GM19324 (cell line): ENCODE measurements at regions not wholly inside any gene's neighbourhood (a gene's known extent, or its start where the extent isn't known, plus 50 kb on each side); places are given as distances from the start of the nearest gene placed in this dataset.
"Not testable (repeated sequence)": the region's sequence is repeated elsewhere in the genome, so short reads cannot be mapped to it uniquely, and the experiment has no call there.

ENCODE experiments used
- ATAC-seq: cut with Tn5 transposase; IDR thresholded peaks from one replicate; pipeline ENCODE4 v1.9.1; 2021; ENCODE audit warnings: mild to moderate bottlenecking, moderate library complexity; ENCODE audit not compliant: unreplicated experiment, low FRiP score

- no peak for ATAC-seq
Observed at GRCh38 chr4:77220828-77221613, 64.0 kb downstream of the CCNG2 start.

- no peak for ATAC-seq
Observed at GRCh38 chr4:77225022-77225421, 68.0 kb downstream of the CCNG2 start.

DNA sequence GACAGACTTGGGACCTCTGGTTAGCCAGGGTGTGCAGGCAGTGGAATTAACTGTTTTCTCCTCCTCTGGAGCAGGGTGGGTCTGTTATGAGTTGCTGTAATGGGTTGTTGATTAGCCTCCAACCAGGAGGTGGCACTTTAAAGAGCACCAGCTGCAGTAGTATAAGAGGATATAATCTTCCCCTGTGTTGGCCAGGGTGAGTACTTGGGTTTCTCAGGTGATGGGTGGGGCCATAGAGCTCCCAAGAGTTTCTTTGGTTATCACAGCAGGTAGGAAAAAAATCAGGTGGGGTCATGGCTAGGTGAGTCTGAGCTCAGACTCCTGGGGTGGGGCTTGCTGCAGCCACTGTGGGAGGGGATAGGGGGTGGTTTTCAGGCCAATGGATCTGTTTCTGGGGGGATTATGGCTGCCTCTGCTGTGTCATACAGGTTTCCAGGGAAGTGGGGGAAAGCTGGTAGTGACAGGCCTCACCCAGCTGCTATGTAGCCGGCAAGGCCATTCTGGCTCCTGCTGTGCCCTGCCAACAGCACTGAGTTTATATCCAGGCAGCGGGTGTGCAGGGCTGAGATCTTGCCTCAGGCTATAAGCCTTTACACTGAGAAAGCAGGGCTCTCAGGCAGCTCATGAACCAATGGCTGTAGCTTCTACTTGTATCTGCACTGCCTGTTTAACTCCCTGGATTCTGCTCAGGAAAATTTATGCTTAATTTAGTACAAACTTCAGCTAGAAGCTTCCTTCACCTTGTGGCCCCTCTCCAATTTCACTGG lies 70.1 kb downstream of the CCNG2 start:
- no peak for ATAC-seq

DNA sequence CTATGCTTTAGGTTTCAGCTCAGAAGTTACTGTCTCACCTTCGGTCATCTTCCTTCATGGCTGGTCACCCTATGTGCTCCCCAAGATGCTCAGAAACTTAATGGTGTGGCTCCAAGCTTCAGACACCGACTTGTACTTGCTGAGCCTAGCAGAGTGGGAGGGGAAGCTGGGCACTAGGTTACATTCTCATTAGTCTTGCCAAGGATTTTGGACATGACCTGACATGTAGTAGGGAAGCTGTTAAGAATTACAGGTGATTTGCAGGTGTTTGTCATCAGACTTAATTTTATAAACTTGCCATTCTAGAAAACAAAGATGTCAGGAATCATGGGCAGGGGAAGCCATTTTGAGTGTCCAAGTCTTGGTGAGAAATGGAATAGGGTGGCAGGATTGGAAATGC lies 72.4 kb downstream of the CCNG2 start:
- ATAC-seq: no peak

DNA sequence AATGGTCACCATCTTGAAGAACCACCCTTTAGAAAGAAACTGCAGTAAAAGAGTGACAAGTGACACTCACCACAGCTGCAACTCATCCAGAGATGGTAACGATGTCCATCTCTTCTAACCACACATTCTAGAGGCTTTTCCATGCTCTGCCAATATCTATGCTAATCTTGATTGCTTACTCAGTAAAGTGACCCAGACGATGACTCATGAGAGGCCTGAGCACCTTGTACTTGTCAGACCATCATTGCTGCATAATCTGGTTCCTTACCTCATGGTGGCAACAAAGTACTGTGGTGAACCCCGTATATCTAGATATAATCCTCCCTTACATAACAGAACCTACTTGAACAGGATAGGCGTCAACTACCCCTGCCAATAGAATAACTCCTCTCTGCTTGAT lies 75.6 kb downstream of the CCNG2 start:
- ATAC-seq: no peak

DNA sequence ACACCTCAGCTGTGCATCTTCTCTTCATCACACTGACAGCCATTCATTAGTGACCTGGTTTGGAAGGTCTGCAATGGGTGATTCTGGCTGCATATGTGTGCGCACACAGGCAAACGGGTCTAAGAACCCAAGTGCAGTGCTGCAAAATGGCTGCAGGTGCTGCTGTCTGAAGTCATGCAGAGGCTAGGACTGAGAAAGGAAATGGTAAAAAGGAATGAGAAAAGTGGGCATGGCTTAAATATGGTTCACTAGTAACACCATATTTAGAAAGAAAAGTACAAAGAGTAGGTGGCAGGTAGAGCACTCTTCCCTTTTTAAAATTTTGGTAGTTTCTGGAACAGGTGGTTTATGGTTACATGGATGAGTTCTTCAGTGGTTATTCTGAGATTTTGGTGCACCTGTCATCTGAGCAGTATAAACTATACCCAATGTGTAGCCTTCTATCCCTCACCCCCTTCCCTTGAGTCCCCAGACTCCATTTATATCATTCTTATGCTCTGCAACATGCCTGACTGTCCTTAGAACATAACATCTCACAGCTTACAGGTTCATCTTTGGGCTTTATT lies 78.4 kb downstream of the CCNG2 start:
- no peak for ATAC-seq

DNA sequence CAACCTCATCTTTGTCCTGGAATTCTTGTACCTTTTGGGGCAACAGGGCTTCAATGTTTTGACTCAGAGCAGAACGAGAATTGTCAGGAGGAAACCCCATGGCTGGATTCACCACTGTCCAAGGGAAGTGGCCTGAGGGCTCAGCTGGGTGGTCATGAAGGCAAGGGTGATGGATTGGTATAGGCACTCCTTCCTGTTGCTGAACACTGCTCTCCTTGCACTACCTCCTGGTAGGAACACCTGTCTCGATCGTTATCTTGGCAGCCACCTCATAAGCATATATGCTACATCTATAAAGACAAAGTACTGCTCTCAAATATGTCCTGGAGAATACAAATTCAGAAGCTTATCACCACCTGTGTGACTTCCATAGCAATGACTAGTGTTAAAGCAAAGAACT lies 79.8 kb downstream of the CCNG2 start:
- no peak for ATAC-seq

GRCh38 chr4:77240469-77241066 lies 83.6 kb downstream of the CCNG2 start:
- no peak for ATAC-seq

DNA sequence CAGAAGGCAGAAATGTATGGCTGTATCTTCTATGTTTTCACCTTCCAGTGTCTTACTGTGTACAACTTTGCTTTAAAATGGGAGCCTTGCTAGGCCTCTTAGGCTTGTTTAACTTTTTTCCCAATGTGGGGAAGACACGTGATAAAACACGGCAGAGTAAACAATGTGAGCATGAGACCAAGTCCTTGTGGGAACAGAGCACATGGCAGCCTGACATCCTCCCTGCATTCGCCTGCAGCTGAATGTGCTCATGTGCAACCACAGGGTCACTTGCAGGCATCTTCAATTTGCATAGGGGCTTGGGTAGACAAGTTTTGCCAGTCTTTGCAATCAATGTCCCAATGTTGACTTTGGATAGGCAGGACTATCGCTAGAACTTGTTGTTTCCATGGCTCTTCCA lies 91.8 kb downstream of the CCNG2 start:
- no peak for ATAC-seq

GRCh38 chr4:77251751-77252150 lies 94.7 kb downstream of the CCNG2 start:
- no peak for ATAC-seq

GRCh38 chr4:77263247-77263646 lies 106.2 kb downstream of the CCNG2 start:
- no peak for ATAC-seq

GRCh38 chr4:77263976-77264375 lies 107.0 kb downstream of the CCNG2 start:
- ATAC-seq: not testable (repeated sequence)

- ATAC-seq: no peak
Observed at GRCh38 chr4:77264826-77265225, 107.8 kb downstream of the CCNG2 start.

DNA sequence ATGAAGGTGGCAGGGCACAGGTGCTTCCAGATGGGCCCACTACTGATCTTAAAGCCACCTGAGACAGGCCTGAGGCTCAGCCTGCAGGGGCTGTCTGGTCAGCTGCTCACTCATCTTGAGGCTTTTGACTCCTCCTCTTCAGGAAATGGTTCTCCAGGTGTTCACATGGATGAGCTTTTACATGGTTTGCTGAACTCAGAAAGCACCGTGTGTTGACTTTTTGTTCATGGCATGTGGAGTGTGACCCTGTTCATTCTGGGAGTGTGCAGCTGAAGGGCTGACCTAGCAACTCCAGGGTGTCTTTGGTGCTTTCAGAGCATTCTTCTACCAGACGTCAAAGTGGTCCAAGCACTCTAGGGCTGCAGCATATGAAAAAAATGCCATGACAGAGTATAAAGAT lies 111.1 kb downstream of the CCNG2 start:
- no peak for ATAC-seq

- ATAC-seq: no peak
Observed at GRCh38 chr4:77269505-77269904, 112.5 kb downstream of the CCNG2 start.

DNA sequence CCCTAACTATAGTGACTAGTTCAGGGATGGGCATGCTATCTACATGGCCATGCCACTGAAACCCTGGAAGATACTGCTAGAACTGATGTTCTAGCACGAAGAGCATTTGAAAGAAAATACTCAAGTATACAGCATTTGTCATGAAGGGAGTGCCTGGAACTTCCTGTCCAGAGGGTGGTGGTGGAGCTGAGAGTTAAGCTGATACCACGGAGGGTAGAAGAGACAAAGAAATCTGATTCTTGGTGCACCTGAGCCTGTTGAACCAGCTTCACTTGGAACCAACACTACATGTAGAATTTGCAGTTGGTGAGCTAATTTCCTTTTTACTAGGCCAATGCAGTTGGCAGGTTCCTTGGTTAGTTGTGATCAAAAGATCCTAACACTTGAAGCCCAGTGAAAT lies 116.4 kb downstream of the CCNG2 start:
- ATAC-seq: no peak

GRCh38 chr4:77279114-77279513 lies 122.1 kb downstream of the CCNG2 start:
- ATAC-seq: not testable (repeated sequence)

- no peak for ATAC-seq
Observed at GRCh38 chr4:77282305-77282704, 125.3 kb downstream of the CCNG2 start.

DNA sequence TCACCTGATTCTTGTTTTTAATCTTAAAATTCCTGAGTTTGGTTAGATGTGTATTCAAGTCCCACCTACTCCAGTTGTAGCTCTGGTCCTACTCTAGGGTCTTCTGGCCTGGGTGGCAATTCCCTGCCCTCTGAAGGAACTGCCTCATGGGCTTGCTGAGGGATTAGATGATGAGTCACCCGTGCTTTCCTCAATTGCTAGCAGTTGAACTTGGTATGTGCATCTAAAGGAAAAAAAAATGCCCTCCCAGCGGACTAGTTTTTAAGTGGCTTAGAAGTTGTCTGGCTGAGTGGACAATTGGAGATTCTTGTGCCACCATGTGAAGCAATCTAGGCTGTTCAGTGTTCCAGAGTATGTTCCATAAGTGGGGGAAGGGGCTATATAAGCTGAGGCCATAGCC lies 127.0 kb downstream of the CCNG2 start:
- ATAC-seq: no peak

GRCh38 chr4:77286906-77287305 lies 129.9 kb downstream of the CCNG2 start:
- no peak for ATAC-seq

- ATAC-seq: no peak
Observed at GRCh38 chr4:77293426-77293825, 136.4 kb downstream of the CCNG2 start.
